HG03432 (cell line): ENCODE measurements at regions not wholly inside any gene's neighbourhood (a gene's known extent, or its start where the extent isn't known, plus 50 kb on each side); places are given as distances from the start of the nearest gene placed in this dataset.

Source experiments
- ATAC-seq: cut with Tn5 transposase; IDR thresholded peaks from one replicate; pipeline ENCODE4 v1.9.1; 2021; ENCODE audit warnings: mild to moderate bottlenecking, moderate library complexity; ENCODE audit not compliant: unreplicated experiment

DNA sequence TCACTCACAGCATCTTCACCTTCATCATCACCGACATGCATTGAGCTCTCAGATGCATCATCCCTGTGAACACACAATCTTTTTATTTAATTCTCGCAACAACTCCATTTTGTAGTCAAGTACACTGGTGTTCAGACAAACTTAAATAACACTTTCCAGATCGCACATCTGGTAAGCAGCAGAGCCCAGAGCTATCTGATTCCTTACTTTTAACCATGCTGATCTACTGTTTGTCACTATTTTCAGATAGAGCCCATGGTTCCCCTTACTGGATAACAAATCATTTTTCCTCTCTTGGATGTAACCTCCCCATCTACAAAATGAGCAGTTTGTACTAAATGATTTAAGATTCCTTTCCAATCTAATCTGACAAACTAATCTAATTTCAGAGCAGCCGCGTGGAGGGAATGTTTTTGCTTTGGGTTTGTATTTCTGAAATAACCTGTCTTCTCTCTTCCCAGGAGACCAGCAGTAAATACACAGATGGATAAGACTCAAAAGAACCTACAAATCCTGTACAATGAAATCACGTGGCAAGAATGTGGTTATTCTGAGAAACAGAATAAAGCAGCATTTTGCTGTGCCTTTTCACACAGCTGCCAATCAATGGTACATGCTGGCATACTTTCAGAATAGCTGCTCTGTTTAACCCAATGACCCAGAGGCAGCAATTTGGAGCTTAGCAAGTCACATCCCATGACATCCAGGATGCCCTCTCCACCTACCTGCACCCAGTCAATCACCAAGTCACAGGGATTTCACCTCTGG is 72.9 kb upstream of the CCL2 start:
- no peak for ATAC-seq

DNA sequence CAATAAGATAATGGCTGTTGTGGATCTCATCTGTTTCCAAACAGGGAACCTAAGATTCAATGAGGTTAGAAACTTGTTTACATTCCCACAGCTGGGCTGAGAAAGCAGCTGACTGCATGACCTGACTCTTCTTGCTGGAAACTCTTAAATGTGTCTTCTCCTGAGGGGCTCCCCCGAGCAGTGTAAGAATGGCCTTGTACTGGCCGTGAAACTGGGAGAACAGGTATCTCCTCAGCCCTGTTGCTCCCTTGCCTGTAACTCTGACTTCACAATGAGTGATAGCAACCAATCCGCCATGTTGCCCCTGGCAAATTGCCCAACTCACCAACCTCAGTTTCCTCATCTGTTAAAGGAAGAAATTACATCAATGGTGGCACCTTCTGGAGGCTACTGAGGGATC is 59.1 kb upstream of the CCL2 start:
- ATAC-seq = no peak

DNA sequence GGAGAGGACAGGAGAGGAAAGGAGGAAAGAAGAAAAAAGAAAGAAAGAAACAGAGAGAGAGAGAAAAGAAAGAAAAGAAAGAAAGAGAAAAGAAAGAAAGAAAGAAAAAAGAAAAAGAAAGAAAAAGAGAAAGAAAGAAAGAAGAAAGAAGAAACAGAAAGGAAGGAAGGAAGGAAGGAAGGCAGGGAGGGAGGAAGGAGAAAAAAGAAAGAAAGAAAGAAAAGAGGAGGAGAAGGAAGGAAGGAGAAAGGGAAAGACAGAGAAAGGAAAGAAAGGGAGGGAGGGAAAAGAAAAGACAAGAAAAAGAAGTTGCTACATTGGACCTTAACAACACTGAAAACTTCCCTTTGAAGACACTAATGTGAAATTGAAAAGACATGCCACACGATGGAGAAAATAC is 56.6 kb upstream of the CCL2 start:
- ATAC-seq = no peak

- no peak for ATAC-seq
Measured at GRCh38 chr17:34199454-34199853, 55.6 kb upstream of the CCL2 start.

GRCh38 chr17:34199932-34200534 is 55.1 kb upstream of the CCL2 start:
- ATAC-seq = no peak

DNA sequence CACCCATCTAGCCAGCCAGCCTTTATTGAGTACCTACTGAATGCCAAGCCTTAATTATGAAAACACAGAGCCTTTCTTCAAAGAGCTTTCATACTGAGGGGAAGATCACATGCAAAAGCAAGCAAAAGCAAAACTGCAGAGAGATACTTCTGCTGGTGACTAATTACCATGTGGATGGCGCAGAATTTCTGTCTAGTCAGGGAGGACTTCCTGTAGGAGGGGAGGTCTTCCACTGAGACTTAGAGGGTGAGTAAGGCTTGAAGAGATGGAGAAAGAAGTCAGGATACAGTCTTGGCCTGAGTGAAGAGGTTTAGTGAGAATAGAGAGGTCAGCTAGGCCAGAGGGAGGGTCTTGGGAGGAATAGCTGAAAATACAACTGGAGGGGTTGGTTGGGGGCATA is 53.9 kb upstream of the CCL2 start:
- ATAC-seq = no peak

DNA sequence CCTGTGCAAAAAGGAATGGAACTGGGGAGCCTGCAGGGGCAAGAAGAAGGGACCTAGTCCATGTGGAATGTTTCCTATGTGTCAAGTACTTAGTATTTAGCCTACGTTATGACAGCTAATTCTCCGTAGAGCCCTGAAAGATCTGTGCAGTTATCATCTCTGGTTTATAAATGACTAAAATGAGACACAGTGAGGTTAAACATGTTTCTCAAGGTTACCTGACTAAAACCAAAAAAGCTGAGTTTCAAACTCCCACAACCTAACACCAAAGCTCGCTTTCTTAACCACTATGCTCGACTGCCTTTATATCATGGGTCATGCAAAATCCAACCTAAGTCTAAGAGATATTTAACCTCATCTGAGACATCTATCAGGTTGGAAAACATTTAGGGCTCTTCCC is 53.3 kb upstream of the CCL2 start:
- no peak for ATAC-seq

DNA sequence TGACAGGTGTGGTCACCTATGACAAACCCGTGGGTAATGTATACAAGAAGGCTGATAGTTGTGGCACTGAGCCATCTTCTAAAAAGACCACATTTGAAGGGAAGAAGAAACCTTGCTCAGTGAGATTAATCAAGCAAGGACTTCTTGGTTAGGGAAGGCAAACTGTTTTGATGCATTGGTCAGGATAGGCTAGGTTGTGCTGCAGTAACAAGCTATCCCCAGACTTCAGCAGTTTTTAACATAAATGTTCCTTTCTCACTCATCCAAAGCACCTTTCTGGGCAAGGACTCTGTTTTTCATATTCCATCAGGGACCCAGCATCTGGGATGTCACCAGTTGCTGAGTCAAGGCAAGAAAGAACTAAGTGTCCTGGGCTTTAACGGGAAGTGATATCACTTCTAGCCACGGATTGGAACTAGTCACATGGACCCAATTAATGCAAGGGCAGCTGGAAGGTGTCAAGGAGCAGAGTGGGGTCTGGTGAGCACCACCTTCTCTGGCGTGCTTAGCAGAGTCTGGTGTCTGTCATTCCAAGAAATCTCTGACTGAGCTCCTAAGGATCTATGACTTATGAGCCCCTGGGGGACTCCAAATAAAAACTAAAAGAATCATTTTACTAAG is 52.0 kb upstream of the CCL2 start:
- no peak for ATAC-seq

DNA sequence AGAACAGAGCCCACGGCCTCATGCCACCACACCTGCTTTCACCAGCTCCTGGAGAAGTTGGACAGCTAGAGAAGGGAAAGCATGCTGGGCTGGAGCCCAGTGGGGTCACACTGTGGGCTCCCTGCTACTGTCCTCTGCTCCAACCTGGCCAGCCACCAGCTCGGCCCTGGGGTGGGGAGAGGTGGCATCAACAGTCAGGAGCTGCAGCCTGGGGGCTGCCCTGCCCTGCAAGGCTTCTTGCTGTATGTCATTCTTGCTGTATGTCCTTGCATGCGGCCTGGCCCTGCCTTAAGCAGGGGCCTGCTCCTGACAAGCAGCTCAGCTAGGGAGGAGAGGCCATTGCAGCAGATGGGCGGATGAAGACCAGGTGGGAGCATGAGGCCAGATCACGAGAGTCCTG is 50.7 kb upstream of the CCL2 start:
- no peak for ATAC-seq
